WTC11 (cell line): ENCODE measurements at regions not wholly inside any gene's neighbourhood (a gene's known extent, or its start where the extent isn't known, plus 50 kb on each side); places are given as distances from the start of the nearest gene placed in this dataset.

Experiments used
- ATAC-seq: fragments of 200-7000 bp; cut with Tn5 transposase; 2 replicates; pipeline ENCODE4 v1.10.0; 2021; ENCODE audit warnings: mild to moderate bottlenecking, moderate library complexity
- CTCF ChIA-PET: fragments of 300-600 bp; sonication (Branson Sonifier 250); formaldehyde crosslinking; loops from one replicate; lab custom pipeline; 2021; ENCODE audit warnings: antibody characterized with exemption; lab: Charles Lee
- POLR2A ChIA-PET: fragments of 350-600 bp; sonication (Branson Sonifier 250); formaldehyde crosslinking; loops from one replicate; lab custom pipeline; 2021; ENCODE audit warnings: antibody characterized with exemption; lab: Charles Lee
- DNase-seq: peaks from one replicate; pipeline ENCODE4 v3.0.0; 2021; ENCODE audit warnings: low spot score
- H3K27ac Mint-ChIP-seq: 2 replicates; pipeline ENCODE4 v1.8.0; 2021; ENCODE audit warnings: mixed read lengths
- H3K27me3 Mint-ChIP-seq: 2 replicates; pipeline ENCODE4 v1.8.0; 2021; ENCODE audit warnings: low read depth, mild to moderate bottlenecking, moderate library complexity, mixed read lengths
- H3K36me3 Mint-ChIP-seq: 2 replicates; pipeline ENCODE4 v1.8.0; 2021; ENCODE audit warnings: mixed read lengths
- H3K4me1 Mint-ChIP-seq: 2 replicates; pipeline ENCODE4 v1.8.0; 2022; ENCODE audit warnings: mixed read lengths
- H3K4me3 Mint-ChIP-seq: 2 replicates; pipeline ENCODE4 v1.8.0; 2021; ENCODE audit warnings: mild to moderate bottlenecking, moderate library complexity, mixed read lengths
- H3K9me3 Mint-ChIP-seq: 2 replicates; pipeline ENCODE4 v1.8.0; 2021; ENCODE audit warnings: mixed read lengths
- AFF4 ChIP-seq: sonication (generic); formaldehyde crosslinking; IDR thresholded peaks from 2 replicates; pipeline ENCODE4 v1.8.1; 2023; ENCODE audit warnings: mild to moderate bottlenecking, missing genetic modification reagents, borderline replicate concordance
- ATF1 ChIP-seq: sonication (generic); formaldehyde crosslinking; IDR thresholded peaks from 2 replicates; pipeline ENCODE4 v1.8.1; 2023; ENCODE audit warnings: mild to moderate bottlenecking, moderate library complexity, missing genetic modification reagents
- ATF2 ChIP-seq: sonication (generic); formaldehyde crosslinking; IDR thresholded peaks from 2 replicates; pipeline ENCODE4 v1.8.1; 2022; ENCODE audit warnings: low read depth, missing genetic modification reagents, borderline replicate concordance
- CBFB ChIP-seq: sonication (generic); formaldehyde crosslinking; IDR thresholded peaks from 2 replicates; pipeline ENCODE4 v1.8.1; 2022; ENCODE audit warnings: mild to moderate bottlenecking, low read depth, missing genetic modification reagents
- CREB1 ChIP-seq: sonication (generic); formaldehyde crosslinking; IDR thresholded peaks from 2 replicates; pipeline ENCODE4 v1.8.0; 2023; ENCODE audit warnings: mild to moderate bottlenecking, missing genetic modification reagents
- ELF4 ChIP-seq: sonication (generic); formaldehyde crosslinking; IDR thresholded peaks from 2 replicates; pipeline ENCODE4 v1.8.1; 2022; ENCODE audit warnings: low read depth, mild to moderate bottlenecking, moderate library complexity, missing genetic modification reagents
- GRHL2 ChIP-seq: fragments of 250-450 bp; sonication (Bioruptor Pico); IDR thresholded peaks from 2 replicates; pipeline ENCODE4 v1.8.0; 2022; ENCODE audit warnings: mild to moderate bottlenecking, moderate library complexity; ENCODE audit not compliant: insufficient replicate concordance, severe bottlenecking
- JAZF1 ChIP-seq: fragments of 250-450 bp; sonication (Bioruptor Pico); IDR thresholded peaks from 2 replicates; pipeline ENCODE4 v1.9.0; 2021; ENCODE audit warnings: moderate library complexity, mild to moderate bottlenecking, inconsistent platforms
- JUN ChIP-seq: sonication (generic); formaldehyde crosslinking; IDR thresholded peaks from 2 replicates; pipeline ENCODE4 v1.8.0; 2023; ENCODE audit warnings: mild to moderate bottlenecking, missing genetic modification reagents
- MYBL2 ChIP-seq: sonication (generic); formaldehyde crosslinking; IDR thresholded peaks from 2 replicates; pipeline ENCODE4 v1.8.1; 2023; ENCODE audit warnings: mild to moderate bottlenecking, moderate library complexity, missing genetic modification reagents
- NR2C2 ChIP-seq: sonication (generic); formaldehyde crosslinking; IDR thresholded peaks from 2 replicates; pipeline ENCODE4 v1.8.0; 2022; ENCODE audit warnings: mild to moderate bottlenecking, missing genetic modification reagents
- OVOL2 ChIP-seq: fragments of 250-450 bp; sonication (Bioruptor Pico); IDR thresholded peaks from 2 replicates; pipeline ENCODE4 v1.9.0; 2021; ENCODE audit warnings: mild to moderate bottlenecking, borderline replicate concordance
- PRRX2 ChIP-seq: fragments of 250-450 bp; sonication (Bioruptor Pico); IDR thresholded peaks from 2 replicates; pipeline ENCODE4 v1.8.0; 2021; ENCODE audit warnings: mild to moderate bottlenecking
- RELA ChIP-seq: sonication (generic); formaldehyde crosslinking; IDR thresholded peaks from 2 replicates; pipeline ENCODE4 v1.8.1; 2022; ENCODE audit warnings: missing genetic modification reagents, mild to moderate bottlenecking, borderline replicate concordance
- RORB ChIP-seq: fragments of 250-450 bp; sonication (Bioruptor Pico); IDR thresholded peaks from 2 replicates; pipeline ENCODE4 v1.9.0; 2021; ENCODE audit warnings: mild to moderate bottlenecking
- USF2 ChIP-seq: sonication (generic); formaldehyde crosslinking; IDR thresholded peaks from 2 replicates; pipeline ENCODE4 v1.8.1; 2023; ENCODE audit warnings: mild to moderate bottlenecking, missing genetic modification reagents, moderate library complexity
- ZNF121 ChIP-seq: sonication (generic); formaldehyde crosslinking; IDR thresholded peaks from 2 replicates; pipeline ENCODE4 v1.8.0; 2023; ENCODE audit warnings: missing genetic modification reagents
- TF ChIP-seq, protein P1 (sequence below): sonication (generic); formaldehyde crosslinking; IDR thresholded peaks from 2 replicates; pipeline ENCODE4 v1.8.1; 2022; ENCODE audit warnings: missing genetic modification reagents, borderline replicate concordance
- TF ChIP-seq, protein P2 (sequence below): sonication (generic); formaldehyde crosslinking; IDR thresholded peaks from 2 replicates; pipeline ENCODE4 v1.8.0; 2023; ENCODE audit warnings: missing genetic modification reagents
- TF ChIP-seq, protein P3 (sequence below): sonication (generic); formaldehyde crosslinking; IDR thresholded peaks from 2 replicates; pipeline ENCODE4 v1.8.0; 2022; ENCODE audit warnings: mild to moderate bottlenecking, missing genetic modification reagents
- TF ChIP-seq, protein P4 (sequence below): sonication (generic); formaldehyde crosslinking; IDR thresholded peaks from 2 replicates; pipeline ENCODE4 v1.8.1; 2022; ENCODE audit warnings: mild to moderate bottlenecking, moderate library complexity, missing genetic modification reagents
- TF ChIP-seq, protein P5 (sequence below): sonication (generic); formaldehyde crosslinking; IDR thresholded peaks from 2 replicates; pipeline ENCODE4 v1.8.0; 2022; ENCODE audit warnings: mild to moderate bottlenecking, missing genetic modification reagents

DNA sequence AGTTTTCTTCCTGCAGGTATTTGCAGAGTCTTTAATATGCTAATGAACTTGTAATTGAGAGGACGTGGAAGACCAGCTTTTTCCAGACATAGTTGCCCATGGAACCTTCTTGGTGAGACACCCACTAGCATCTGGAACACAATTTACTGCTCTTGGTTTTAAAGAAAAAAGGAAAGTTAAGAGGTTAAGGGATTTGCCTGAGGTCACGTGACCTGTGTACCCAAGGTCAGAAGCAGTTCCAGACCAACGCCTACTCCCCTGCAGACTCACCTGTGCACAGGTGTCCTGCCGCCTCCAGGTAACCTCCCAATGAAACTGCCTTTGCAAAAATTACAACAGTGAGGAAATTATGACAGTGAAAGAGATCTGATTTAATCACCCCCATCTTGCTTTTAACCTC, 172.7 kb downstream of the ANAPC1 start:
- ChIA-PET CTCF (interaction anchor here (1.3 kb wide), 1 partner anchor 8 kb away, joined by 3 read pairs; no protein-coding TSS in a partner anchor), POLR2A (no interaction called here)
- Mint-ChIP-seq H3K9me3 (peaks cover 17% of the 10 kb centered on the region), H3K27me3 (peaks cover 13% of the 10 kb centered on the region), H3K36me3 (peaks cover 16% of the 10 kb centered on the region), H3K27ac (peak overlapping the region; percentile 92), H3K4me1 (peaks cover 42% of the 10 kb centered on the region), H3K4me3 (no peak overlapping the region)
- ATAC-seq (no peak; the same call in 1 of the 2 replicates), DNase-seq (no peak)
- TF ChIP-seq USF2 (peak; percentile 61), GRHL2 (CRISPR knock-in tag) (no peak)
- TF ChIP-seq, protein P1, sequence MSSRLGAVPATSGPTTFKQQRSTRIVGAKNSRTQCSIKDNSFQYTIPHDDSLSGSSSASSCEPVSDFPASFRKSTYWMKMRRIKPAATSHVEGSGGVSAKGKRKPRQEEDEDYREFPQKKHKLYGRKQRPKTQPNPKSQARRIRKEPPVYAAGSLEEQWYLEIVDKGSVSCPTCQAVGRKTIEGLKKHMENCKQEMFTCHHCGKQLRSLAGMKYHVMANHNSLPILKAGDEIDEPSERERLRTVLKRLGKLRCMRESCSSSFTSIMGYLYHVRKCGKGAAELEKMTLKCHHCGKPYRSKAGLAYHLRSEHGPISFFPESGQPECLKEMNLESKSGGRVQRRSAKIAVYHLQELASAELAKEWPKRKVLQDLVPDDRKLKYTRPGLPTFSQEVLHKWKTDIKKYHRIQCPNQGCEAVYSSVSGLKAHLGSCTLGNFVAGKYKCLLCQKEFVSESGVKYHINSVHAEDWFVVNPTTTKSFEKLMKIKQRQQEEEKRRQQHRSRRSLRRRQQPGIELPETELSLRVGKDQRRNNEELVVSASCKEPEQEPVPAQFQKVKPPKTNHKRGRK (CRISPR knock-in tag): no peak

GRCh38 chr2:111712361-111712760, 171.6 kb downstream of the ANAPC1 start:
- CTCF ChIA-PET: no interaction called here
- H3K9me3 Mint-ChIP-seq: peaks cover 17% of the 10 kb centered on the region
- H3K4me3 Mint-ChIP-seq: no peak overlapping the region
- POLR2A ChIA-PET: no interaction called here
- no peak for TF ChIP-seq JUN (CRISPR knock-in tag)
- TF ChIP-seq ZNF121 (CRISPR knock-in tag): no peak
- TF ChIP-seq ATF2: no peak
- TF ChIP-seq, protein P2, sequence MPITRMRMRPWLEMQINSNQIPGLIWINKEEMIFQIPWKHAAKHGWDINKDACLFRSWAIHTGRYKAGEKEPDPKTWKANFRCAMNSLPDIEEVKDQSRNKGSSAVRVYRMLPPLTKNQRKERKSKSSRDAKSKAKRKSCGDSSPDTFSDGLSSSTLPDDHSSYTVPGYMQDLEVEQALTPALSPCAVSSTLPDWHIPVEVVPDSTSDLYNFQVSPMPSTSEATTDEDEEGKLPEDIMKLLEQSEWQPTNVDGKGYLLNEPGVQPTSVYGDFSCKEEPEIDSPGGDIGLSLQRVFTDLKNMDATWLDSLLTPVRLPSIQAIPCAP (CRISPR knock-in tag): no peak
- TF ChIP-seq OVOL2 (CRISPR knock-in tag): no peak
- no peak for TF ChIP-seq MYBL2
- no peak for TF ChIP-seq CREB1
- DNase-seq (no peak), ATAC-seq (no peak)
- peaks cover 11% of the 10 kb centered on the region for H3K27me3 Mint-ChIP-seq
- H3K27ac Mint-ChIP-seq: peak overlapping the region; percentile 66; the same call in 1 of the 2 replicates
- H3K36me3 Mint-ChIP-seq: peaks cover 16% of the 10 kb centered on the region
- peaks cover 34% of the 10 kb centered on the region for H3K4me1 Mint-ChIP-seq

DNA sequence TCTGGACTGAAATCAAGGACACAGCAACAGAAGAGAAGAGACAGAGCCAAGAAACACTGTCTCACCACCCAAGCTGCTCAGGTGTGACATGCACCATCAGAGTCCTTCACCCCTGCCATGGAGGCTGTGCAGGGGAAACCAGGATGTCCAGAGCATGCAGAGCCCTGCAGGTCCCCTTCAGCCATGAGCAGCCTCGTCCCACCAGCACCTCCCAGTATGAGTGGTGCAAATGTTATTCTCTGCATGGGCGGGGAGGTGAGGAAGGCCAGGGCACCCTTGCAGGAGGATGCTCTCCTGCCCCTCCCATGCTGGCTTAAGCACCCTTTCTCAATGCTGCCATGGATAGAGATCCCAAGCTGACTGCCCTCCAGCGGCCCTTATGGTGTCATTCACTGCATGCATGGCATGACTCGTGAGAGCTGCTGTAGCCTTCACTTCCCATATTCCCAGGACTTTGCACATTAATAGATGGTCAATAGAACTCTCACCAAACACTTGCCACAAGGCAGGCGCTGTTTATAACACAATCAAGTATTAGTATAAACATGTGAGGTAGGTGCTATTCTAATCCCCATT, 171.0 kb downstream of the ANAPC1 start:
- ChIA-PET POLR2A (no interaction called here), CTCF (no interaction called here)
- no peak overlapping the region for H3K27ac Mint-ChIP-seq
- ATAC-seq (no peak), DNase-seq (no peak)
- H3K9me3 Mint-ChIP-seq: peaks cover 17% of the 10 kb centered on the region
- H3K4me1 Mint-ChIP-seq: peaks cover 33% of the 10 kb centered on the region
- H3K27me3 Mint-ChIP-seq: peaks cover 8% of the 10 kb centered on the region
- H3K36me3 Mint-ChIP-seq: peaks cover 16% of the 10 kb centered on the region
- H3K4me3 Mint-ChIP-seq: no peak overlapping the region
- no peak for TF ChIP-seq ATF1 (CRISPR knock-in tag)
- TF ChIP-seq NR2C2 (CRISPR knock-in tag): no peak
- no peak for TF ChIP-seq RORB (CRISPR knock-in tag)
- TF ChIP-seq CBFB (CRISPR knock-in tag): no peak
- TF ChIP-seq ELF4 (CRISPR knock-in tag): no peak
- TF ChIP-seq, protein P3, sequence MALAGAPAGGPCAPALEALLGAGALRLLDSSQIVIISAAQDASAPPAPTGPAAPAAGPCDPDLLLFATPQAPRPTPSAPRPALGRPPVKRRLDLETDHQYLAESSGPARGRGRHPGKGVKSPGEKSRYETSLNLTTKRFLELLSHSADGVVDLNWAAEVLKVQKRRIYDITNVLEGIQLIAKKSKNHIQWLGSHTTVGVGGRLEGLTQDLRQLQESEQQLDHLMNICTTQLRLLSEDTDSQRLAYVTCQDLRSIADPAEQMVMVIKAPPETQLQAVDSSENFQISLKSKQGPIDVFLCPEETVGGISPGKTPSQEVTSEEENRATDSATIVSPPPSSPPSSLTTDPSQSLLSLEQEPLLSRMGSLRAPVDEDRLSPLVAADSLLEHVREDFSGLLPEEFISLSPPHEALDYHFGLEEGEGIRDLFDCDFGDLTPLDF (CRISPR knock-in tag): no peak
- TF ChIP-seq, protein P4, sequence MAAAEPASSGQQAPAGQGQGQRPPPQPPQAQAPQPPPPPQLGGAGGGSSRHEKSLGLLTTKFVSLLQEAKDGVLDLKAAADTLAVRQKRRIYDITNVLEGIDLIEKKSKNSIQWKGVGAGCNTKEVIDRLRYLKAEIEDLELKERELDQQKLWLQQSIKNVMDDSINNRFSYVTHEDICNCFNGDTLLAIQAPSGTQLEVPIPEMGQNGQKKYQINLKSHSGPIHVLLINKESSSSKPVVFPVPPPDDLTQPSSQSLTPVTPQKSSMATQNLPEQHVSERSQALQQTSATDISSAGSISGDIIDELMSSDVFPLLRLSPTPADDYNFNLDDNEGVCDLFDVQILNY (CRISPR knock-in tag): no peak
- TF ChIP-seq, protein P5, sequence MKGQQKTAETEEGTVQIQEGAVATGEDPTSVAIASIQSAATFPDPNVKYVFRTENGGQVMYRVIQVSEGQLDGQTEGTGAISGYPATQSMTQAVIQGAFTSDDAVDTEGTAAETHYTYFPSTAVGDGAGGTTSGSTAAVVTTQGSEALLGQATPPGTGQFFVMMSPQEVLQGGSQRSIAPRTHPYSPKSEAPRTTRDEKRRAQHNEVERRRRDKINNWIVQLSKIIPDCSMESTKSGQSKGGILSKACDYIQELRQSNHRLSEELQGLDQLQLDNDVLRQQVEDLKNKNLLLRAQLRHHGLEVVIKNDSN (CRISPR knock-in tag): no peak
- no peak for TF ChIP-seq JAZF1 (CRISPR knock-in tag)
- TF ChIP-seq AFF4 (CRISPR knock-in tag): no peak
- TF ChIP-seq PRRX2 (CRISPR knock-in tag): no peak
- no peak for TF ChIP-seq RELA
